Fibroblast of lung (primary cell): ENCODE measurements at regions not wholly inside any gene's neighbourhood (a gene's known extent, or its start where the extent isn't known, plus 50 kb on each side); places are given as distances from the start of the nearest gene placed in this dataset.

Experiments used
- DNase-seq, 2 donors: peaks; one replicate each; pipeline versions ENCODE4 v3.0.0 to v3.0.0-alpha.2; 2010; ENCODE audit warnings: low read depth in 2 of 2
- H2AFZ ChIP-seq: 2 replicates; pipeline ENCODE4 v1.5.1; 2012; ENCODE audit warnings: low read length, control low read depth, inconsistent platforms
- H3K27ac ChIP-seq: 2 replicates; pipeline ENCODE4 v1.5.1; 2011; ENCODE audit warnings: low read length, control low read depth; ENCODE audit not compliant: insufficient read depth
- H3K27me3 ChIP-seq: 2 replicates; pipeline ENCODE4 v1.5.1; 2011; ENCODE audit warnings: mild to moderate bottlenecking, low read length; ENCODE audit not compliant: control insufficient read depth, insufficient read depth
- H3K36me3 ChIP-seq: 2 replicates; pipeline ENCODE4 v1.5.1; 2011; ENCODE audit warnings: low read length; ENCODE audit not compliant: control insufficient read depth, insufficient read depth
- H3K4me1 ChIP-seq: 2 replicates; pipeline ENCODE4 v1.5.1; 2011; ENCODE audit warnings: low read length; ENCODE audit not compliant: control insufficient read depth, insufficient read depth; ENCODE audit errors: extremely low read depth
- H3K4me2 ChIP-seq: 2 replicates; pipeline ENCODE4 v1.5.1; 2011; ENCODE audit warnings: low read length, control low read depth; ENCODE audit not compliant: insufficient read depth; ENCODE audit errors: extremely low read depth
- H3K4me3 ChIP-seq, 4 experiments: fragments of 200-600 bp in 1 of 4; sonication (generic) in 1 of 4; replicated peaks in 1 of 4; 2 replicates each; pipeline ENCODE4 v1.5.1; 2011 to 2016; ENCODE audit warnings: low read length in 4 of 4, low read depth in 3 of 4, mild to moderate bottlenecking in 3 of 4, control low read depth in 2 of 4, inconsistent platforms in 1 of 4, mixed read lengths in 1 of 4; ENCODE audit not compliant: insufficient read depth in 1 of 4; ENCODE audit errors: control extremely low read depth in 1 of 4
- H3K79me2 ChIP-seq: 2 replicates; pipeline ENCODE4 v1.5.1; 2012; ENCODE audit warnings: mild to moderate bottlenecking, low read length, inconsistent platforms; ENCODE audit not compliant: control insufficient read depth, insufficient read depth
- H3K9ac ChIP-seq: 2 replicates; pipeline ENCODE4 v1.5.1; 2011; ENCODE audit warnings: mild to moderate bottlenecking, low read length, control low read depth; ENCODE audit not compliant: insufficient read depth
- H3K9me3 ChIP-seq: 2 replicates; pipeline ENCODE4 v1.5.1; 2012; ENCODE audit warnings: low read depth, low read length; ENCODE audit not compliant: control insufficient read depth, insufficient read depth
- H4K20me1 ChIP-seq: 2 replicates; pipeline ENCODE4 v1.5.1; 2011; ENCODE audit warnings: low read length; ENCODE audit not compliant: control insufficient read depth, insufficient read depth; ENCODE audit errors: extremely low read depth
- CTCF ChIP-seq, 2 donors: IDR thresholded peaks in 1 of 2; conservative IDR thresholded peaks in 1 of 2; 1 replicate in 1 of 2; 2 replicates in 1 of 2; pipeline ENCODE4 v1.5.1; 2011 to 2012; ENCODE audit warnings: low read length in 2 of 2, control low read depth in 1 of 2, inconsistent platforms in 1 of 2, low read depth in 1 of 2, mild to moderate bottlenecking in 1 of 2
- EZH2 ChIP-seq: IDR thresholded peaks from 2 replicates; pipeline ENCODE4 v1.5.1; 2012; ENCODE audit warnings: low read length, control low read depth, mild to moderate bottlenecking; ENCODE audit errors: missing control alignments

- no peaks in the 10 kb centered on the region for H3K4me1 ChIP-seq
- TF ChIP-seq CTCF (conservative IDR thresholded peaks at IDR 0.05 in 1 of 2, IDR thresholded peaks at IDR 0.05 in 1 of 2; ENCODE audit: low read depth in 1 of 2, low read length in 2 of 2) (no peak), EZH2 (no peak)
- no peaks in the 10 kb centered on the region for H3K27me3 ChIP-seq
- no peaks in the 10 kb centered on the region for H4K20me1 ChIP-seq
- no peaks in the 10 kb centered on the region for H3K79me2 ChIP-seq
- H3K36me3 ChIP-seq = no peaks in the 10 kb centered on the region
- no peak overlapping the region for H3K27ac ChIP-seq
- no peak for DNase-seq
- H3K4me2 ChIP-seq = no peak overlapping the region
- H3K9me3 ChIP-seq = no peaks in the 10 kb centered on the region
- no peak overlapping the region for H3K9ac ChIP-seq
- H3K4me3 ChIP-seq = no peak overlapping the region
- H2AFZ ChIP-seq = no peak overlapping the region
These were observed 747.8 kb upstream of the KLHL1 start for GRCh38 chr13:70856025-70856424.

- no peak for TF ChIP-seq CTCF (conservative IDR thresholded peaks at IDR 0.05 in 1 of 2, IDR thresholded peaks at IDR 0.05 in 1 of 2; ENCODE audit: low read depth in 1 of 2, low read length in 2 of 2)
- TF ChIP-seq EZH2 = no peak
- H3K79me2 ChIP-seq = no peaks in the 10 kb centered on the region
- no peaks in the 10 kb centered on the region for H4K20me1 ChIP-seq
- no peaks in the 10 kb centered on the region for H3K9me3 ChIP-seq
- H3K4me3 ChIP-seq = no peak overlapping the region
- H2AFZ ChIP-seq = no peak overlapping the region
- H3K27me3 ChIP-seq = no peaks in the 10 kb centered on the region
- H3K36me3 ChIP-seq = no peaks in the 10 kb centered on the region
- no peak for DNase-seq
- H3K27ac ChIP-seq = no peak overlapping the region
- H3K4me2 ChIP-seq = no peak overlapping the region
- no peak overlapping the region for H3K9ac ChIP-seq
- H3K4me1 ChIP-seq = no peaks in the 10 kb centered on the region
These were observed 741.0 kb upstream of the KLHL1 start for GRCh38 chr13:70849222-70849621.

GRCh38 chr13:70844391-70845108 lies 736.3 kb upstream of the KLHL1 start:
- no peaks in the 10 kb centered on the region for H3K4me1 ChIP-seq
- no peak for TF ChIP-seq CTCF (conservative IDR thresholded peaks at IDR 0.05 in 1 of 2, IDR thresholded peaks at IDR 0.05 in 1 of 2; ENCODE audit: low read depth in 1 of 2, low read length in 2 of 2)
- no peak for TF ChIP-seq EZH2
- no peaks in the 10 kb centered on the region for H3K9me3 ChIP-seq
- no peaks in the 10 kb centered on the region for H4K20me1 ChIP-seq
- no peak overlapping the region for H3K27ac ChIP-seq
- H3K27me3 ChIP-seq = no peaks in the 10 kb centered on the region
- H2AFZ ChIP-seq = no peak overlapping the region
- H3K79me2 ChIP-seq = no peaks in the 10 kb centered on the region
- no peak overlapping the region for H3K4me3 ChIP-seq
- H3K9ac ChIP-seq = no peak overlapping the region
- no peak for DNase-seq
- H3K4me2 ChIP-seq = no peak overlapping the region
- H3K36me3 ChIP-seq = no peaks in the 10 kb centered on the region
